A673 (cell line): ENCODE measurements at regions not wholly inside any gene's neighbourhood (a gene's known extent, or its start where the extent isn't known, plus 50 kb on each side); places are given as distances from the start of the nearest gene placed in this dataset.

Experiments
- EZH2 ChIP-seq: fragments of 200-600 bp; sonication (generic); IDR thresholded peaks from 2 replicates; pipeline ENCODE4 v1.6.1; 2017; ENCODE audit warnings: borderline replicate concordance, low read depth, mild to moderate bottlenecking, mixed read lengths, antibody characterized with exemption, low read length; ENCODE audit not compliant: poor library complexity, severe bottlenecking
- TF ChIP-seq, protein P1 (sequence below): fragments of 300-800, 200-600 bp; sonication (generic); conservative IDR thresholded peaks from 2 replicates; pipeline ENCODE4 v1.5.1; 2017; ENCODE audit warnings: low read depth, mild to moderate bottlenecking, antibody characterized with exemption, low read length, moderate library complexity, mixed read lengths

DNA sequence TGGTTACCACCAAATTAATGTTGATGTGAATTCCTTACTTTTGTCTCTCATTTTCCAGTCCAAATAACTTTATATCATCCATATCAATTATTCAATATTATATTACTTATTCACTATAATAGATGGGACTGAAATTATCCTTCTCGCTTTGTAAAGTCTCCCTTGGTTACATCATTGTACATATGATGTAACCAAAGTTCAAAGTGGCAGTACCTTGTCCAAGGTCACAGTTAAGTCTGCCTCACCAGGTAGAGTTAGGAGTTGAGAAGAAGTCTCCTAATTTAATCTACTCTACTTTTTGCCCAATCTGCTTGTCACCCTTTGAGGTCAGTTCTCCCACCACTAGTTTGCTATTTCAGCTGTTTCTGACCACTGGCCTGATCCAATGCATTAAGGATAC is 83.7 kb upstream of the CLINT1 start:
- TF ChIP-seq, protein P1, sequence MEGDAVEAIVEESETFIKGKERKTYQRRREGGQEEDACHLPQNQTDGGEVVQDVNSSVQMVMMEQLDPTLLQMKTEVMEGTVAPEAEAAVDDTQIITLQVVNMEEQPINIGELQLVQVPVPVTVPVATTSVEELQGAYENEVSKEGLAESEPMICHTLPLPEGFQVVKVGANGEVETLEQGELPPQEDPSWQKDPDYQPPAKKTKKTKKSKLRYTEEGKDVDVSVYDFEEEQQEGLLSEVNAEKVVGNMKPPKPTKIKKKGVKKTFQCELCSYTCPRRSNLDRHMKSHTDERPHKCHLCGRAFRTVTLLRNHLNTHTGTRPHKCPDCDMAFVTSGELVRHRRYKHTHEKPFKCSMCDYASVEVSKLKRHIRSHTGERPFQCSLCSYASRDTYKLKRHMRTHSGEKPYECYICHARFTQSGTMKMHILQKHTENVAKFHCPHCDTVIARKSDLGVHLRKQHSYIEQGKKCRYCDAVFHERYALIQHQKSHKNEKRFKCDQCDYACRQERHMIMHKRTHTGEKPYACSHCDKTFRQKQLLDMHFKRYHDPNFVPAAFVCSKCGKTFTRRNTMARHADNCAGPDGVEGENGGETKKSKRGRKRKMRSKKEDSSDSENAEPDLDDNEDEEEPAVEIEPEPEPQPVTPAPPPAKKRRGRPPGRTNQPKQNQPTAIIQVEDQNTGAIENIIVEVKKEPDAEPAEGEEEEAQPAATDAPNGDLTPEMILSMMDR: no peak
- no peak for TF ChIP-seq EZH2
